ENCODE measurements at regions not wholly inside any gene's neighbourhood (a gene's known extent, or its start where the extent isn't known, plus 50 kb on each side); places are given as distances from the start of the nearest gene placed in this dataset.

- TF ChIP-seq CTCF (IDR thresholded peaks at IDR 0.05) (no peak), POLR2A (IDR thresholded peaks at IDR 0.05) (no peak)
Observed at GRCh38 chr10:4405828-4406227, 420.2 kb upstream of the AKR1E2 start.

All from testis (tissue), 2 donors.